ENCODE measurements at regions not wholly inside any gene's neighbourhood (a gene's known extent, or its start where the extent isn't known, plus 50 kb on each side); places are given as distances from the start of the nearest gene placed in this dataset.
A peak's percentile ranks its signal among the peaks of the same experiment; 100 is the strongest.

DNA sequence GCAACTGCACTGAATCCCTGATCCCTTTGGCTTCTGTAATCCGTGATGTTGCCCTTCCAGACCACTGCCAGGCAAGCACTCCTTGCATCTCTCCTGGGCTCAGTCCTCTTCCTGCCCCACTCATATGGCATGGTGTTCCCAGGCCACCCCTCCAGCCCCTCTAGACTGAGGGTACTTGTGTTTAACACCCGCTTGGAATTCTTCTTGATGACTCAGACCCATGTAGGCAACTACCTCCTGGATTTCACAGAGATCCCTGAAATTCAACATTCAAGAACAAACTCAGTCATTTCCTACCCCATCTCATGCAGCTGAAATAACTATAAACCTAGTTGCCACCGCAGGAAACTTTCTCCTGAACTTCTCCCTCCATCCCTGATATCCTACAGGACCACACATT lies 541.9 kb upstream of the CDH11 start:
- Histone ChIP-seq H3K9me3 (ENCODE audit: control insufficient read depth, insufficient read depth, low read depth, low read length) (no peaks in the 10 kb centered on the region), H4K20me1 (ENCODE audit: control insufficient read depth, extremely low read depth, insufficient read depth, low read length) (no peaks in the 10 kb centered on the region), H3K27ac (ENCODE audit: insufficient read depth, low read length) (no peak overlapping the region), H3K4me1 (ENCODE audit: control insufficient read depth, extremely low read depth, insufficient read depth, low read length) (no peaks in the 10 kb centered on the region), H3K4me3 (replicated peaks in 1 of 4; ENCODE audit: control extremely low read depth in 1 of 4, insufficient read depth in 1 of 4, low read depth in 3 of 4, low read length in 4 of 4) (no peak overlapping the region), H3K27me3 (ENCODE audit: control insufficient read depth, insufficient read depth, low read length) (no peaks in the 10 kb centered on the region), H3K79me2 (ENCODE audit: control insufficient read depth, insufficient read depth, low read length) (no peaks in the 10 kb centered on the region), H3K4me2 (ENCODE audit: extremely low read depth, insufficient read depth, low read length) (no peak overlapping the region), H3K9ac (ENCODE audit: insufficient read depth, low read length) (no peak overlapping the region), H3K36me3 (ENCODE audit: control insufficient read depth, insufficient read depth, low read length) (no peaks in the 10 kb centered on the region), H2AFZ (ENCODE audit: low read length) (no peak overlapping the region)
- TF ChIP-seq, protein P1, sequence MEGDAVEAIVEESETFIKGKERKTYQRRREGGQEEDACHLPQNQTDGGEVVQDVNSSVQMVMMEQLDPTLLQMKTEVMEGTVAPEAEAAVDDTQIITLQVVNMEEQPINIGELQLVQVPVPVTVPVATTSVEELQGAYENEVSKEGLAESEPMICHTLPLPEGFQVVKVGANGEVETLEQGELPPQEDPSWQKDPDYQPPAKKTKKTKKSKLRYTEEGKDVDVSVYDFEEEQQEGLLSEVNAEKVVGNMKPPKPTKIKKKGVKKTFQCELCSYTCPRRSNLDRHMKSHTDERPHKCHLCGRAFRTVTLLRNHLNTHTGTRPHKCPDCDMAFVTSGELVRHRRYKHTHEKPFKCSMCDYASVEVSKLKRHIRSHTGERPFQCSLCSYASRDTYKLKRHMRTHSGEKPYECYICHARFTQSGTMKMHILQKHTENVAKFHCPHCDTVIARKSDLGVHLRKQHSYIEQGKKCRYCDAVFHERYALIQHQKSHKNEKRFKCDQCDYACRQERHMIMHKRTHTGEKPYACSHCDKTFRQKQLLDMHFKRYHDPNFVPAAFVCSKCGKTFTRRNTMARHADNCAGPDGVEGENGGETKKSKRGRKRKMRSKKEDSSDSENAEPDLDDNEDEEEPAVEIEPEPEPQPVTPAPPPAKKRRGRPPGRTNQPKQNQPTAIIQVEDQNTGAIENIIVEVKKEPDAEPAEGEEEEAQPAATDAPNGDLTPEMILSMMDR (conservative IDR thresholded peaks at IDR 0.05 in 1 of 2, IDR thresholded peaks at IDR 0.05 in 1 of 2; ENCODE audit: low read depth in 1 of 2, low read length in 2 of 2) = no peak
- no peak for TF ChIP-seq EZH2 (IDR thresholded peaks at IDR 0.05; ENCODE audit: low read length, missing control alignments)
- DNase-seq (ENCODE audit: low read depth in 2 of 2) = peak in 1 of 2 donors; percentile 73

DNA sequence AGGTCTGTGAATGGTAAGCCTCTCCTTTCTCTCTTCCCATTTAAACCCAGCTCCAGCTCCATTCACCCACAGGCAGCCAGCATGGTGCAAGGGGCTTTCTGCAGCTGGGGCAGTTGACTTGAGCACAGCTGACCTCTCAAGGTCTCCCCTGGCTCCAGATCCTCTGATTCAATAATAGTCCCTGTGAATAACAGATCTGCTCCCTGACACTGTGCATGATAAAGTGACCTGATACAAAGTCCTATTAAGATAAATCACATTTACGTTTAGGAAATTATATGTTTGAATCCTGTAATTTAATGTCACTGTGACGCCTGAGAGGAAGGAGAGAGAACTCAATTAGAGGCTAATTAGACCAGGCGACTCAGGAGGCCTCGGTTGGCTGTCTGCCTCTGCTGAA lies 540.4 kb upstream of the CDH11 start:
- no peak for TF ChIP-seq EZH2 (IDR thresholded peaks at IDR 0.05; ENCODE audit: low read length, missing control alignments)
- TF ChIP-seq, protein P1 (conservative IDR thresholded peaks at IDR 0.05 in 1 of 2, IDR thresholded peaks at IDR 0.05 in 1 of 2; ENCODE audit: low read depth in 1 of 2, low read length in 2 of 2) = no peak
- Histone ChIP-seq H3K4me3 (replicated peaks in 1 of 4; ENCODE audit: control extremely low read depth in 1 of 4, insufficient read depth in 1 of 4, low read depth in 3 of 4, low read length in 4 of 4) (no peak overlapping the region), H3K27ac (ENCODE audit: insufficient read depth, low read length) (no peak overlapping the region), H3K9me3 (ENCODE audit: control insufficient read depth, insufficient read depth, low read depth, low read length) (no peaks in the 10 kb centered on the region), H3K9ac (ENCODE audit: insufficient read depth, low read length) (no peak overlapping the region), H3K27me3 (ENCODE audit: control insufficient read depth, insufficient read depth, low read length) (no peaks in the 10 kb centered on the region), H3K4me2 (ENCODE audit: extremely low read depth, insufficient read depth, low read length) (no peak overlapping the region), H3K4me1 (ENCODE audit: control insufficient read depth, extremely low read depth, insufficient read depth, low read length) (no peaks in the 10 kb centered on the region), H4K20me1 (ENCODE audit: control insufficient read depth, extremely low read depth, insufficient read depth, low read length) (no peaks in the 10 kb centered on the region), H3K79me2 (ENCODE audit: control insufficient read depth, insufficient read depth, low read length) (no peaks in the 10 kb centered on the region), H2AFZ (ENCODE audit: low read length) (no peak overlapping the region), H3K36me3 (ENCODE audit: control insufficient read depth, insufficient read depth, low read length) (no peaks in the 10 kb centered on the region)
- no peak for DNase-seq (ENCODE audit: low read depth in 2 of 2)

DNA sequence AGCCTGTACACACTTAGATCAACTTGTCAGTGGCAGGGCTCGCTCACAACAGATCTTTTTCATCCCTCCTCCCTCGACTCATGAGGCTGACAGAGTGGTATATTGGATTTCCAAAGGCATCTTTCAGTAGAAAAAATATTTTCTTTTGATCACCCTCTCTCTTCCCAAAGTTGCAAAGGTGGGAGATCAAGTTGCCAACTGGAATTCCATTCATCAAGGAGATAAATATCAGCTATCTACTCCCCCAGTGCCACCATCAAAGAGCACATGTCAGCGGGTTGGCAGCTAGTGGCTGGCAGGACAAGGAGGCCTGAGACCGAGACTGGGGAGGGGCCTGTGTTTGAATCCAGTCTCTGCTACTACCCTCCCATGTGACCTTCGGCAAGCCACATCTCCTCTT lies 539.7 kb upstream of the CDH11 start:
- no peaks in the 10 kb centered on the region for H4K20me1 ChIP-seq (ENCODE audit: control insufficient read depth, extremely low read depth, insufficient read depth, low read length)
- H3K27ac ChIP-seq (ENCODE audit: insufficient read depth, low read length) = no peak overlapping the region
- no peaks in the 10 kb centered on the region for H3K4me1 ChIP-seq (ENCODE audit: control insufficient read depth, extremely low read depth, insufficient read depth, low read length)
- no peak overlapping the region for H3K4me3 ChIP-seq (replicated peaks in 1 of 4; ENCODE audit: control extremely low read depth in 1 of 4, insufficient read depth in 1 of 4, low read depth in 3 of 4, low read length in 4 of 4)
- no peak overlapping the region for H3K4me2 ChIP-seq (ENCODE audit: extremely low read depth, insufficient read depth, low read length)
- no peak for DNase-seq (ENCODE audit: low read depth in 2 of 2)
- TF ChIP-seq, protein P1 (conservative IDR thresholded peaks at IDR 0.05 in 1 of 2, IDR thresholded peaks at IDR 0.05 in 1 of 2; ENCODE audit: low read depth in 1 of 2, low read length in 2 of 2) = no peak
- no peak for TF ChIP-seq EZH2 (IDR thresholded peaks at IDR 0.05; ENCODE audit: low read length, missing control alignments)
- H3K36me3 ChIP-seq (ENCODE audit: control insufficient read depth, insufficient read depth, low read length) = no peaks in the 10 kb centered on the region
- H3K9ac ChIP-seq (ENCODE audit: insufficient read depth, low read length) = no peak overlapping the region
- H2AFZ ChIP-seq (ENCODE audit: low read length) = no peak overlapping the region
- H3K79me2 ChIP-seq (ENCODE audit: control insufficient read depth, insufficient read depth, low read length) = no peaks in the 10 kb centered on the region
- no peaks in the 10 kb centered on the region for H3K27me3 ChIP-seq (ENCODE audit: control insufficient read depth, insufficient read depth, low read length)
- H3K9me3 ChIP-seq (ENCODE audit: control insufficient read depth, insufficient read depth, low read depth, low read length) = no peaks in the 10 kb centered on the region
